H54 (cell line): ENCODE measurements at regions not wholly inside any gene's neighbourhood (a gene's known extent, or its start where the extent isn't known, plus 50 kb on each side); places are given as distances from the start of the nearest gene placed in this dataset.

Source experiments
- DNase-seq: peaks from one replicate; pipeline ENCODE4 v3.0.0; 2011; ENCODE audit warnings: low spot score, mixed read lengths; ENCODE audit not compliant: insufficient read length
- FAIRE-seq: peaks from 3 replicates; lab custom pipeline; 2011; peaks lifted over from hg19 to GRCh38; lab: Jason Lieb, UNC
- POLR2A ChIP-seq: IDR thresholded peaks from 2 replicates; pipeline ENCODE4 v1.6.1; 2011; ENCODE audit warnings: low read depth, mild to moderate bottlenecking, low read length

- no peak for TF ChIP-seq POLR2A
- DNase-seq: no peak
- no peak for FAIRE-seq
Observed at GRCh38 chr2:122851161-122851560, 1095.7 kb downstream of the TSN start.

- no peak for TF ChIP-seq POLR2A
- DNase-seq (no peak), FAIRE-seq (no peak)
Observed at GRCh38 chr2:122851972-122852531, 1096.6 kb downstream of the TSN start.

DNA sequence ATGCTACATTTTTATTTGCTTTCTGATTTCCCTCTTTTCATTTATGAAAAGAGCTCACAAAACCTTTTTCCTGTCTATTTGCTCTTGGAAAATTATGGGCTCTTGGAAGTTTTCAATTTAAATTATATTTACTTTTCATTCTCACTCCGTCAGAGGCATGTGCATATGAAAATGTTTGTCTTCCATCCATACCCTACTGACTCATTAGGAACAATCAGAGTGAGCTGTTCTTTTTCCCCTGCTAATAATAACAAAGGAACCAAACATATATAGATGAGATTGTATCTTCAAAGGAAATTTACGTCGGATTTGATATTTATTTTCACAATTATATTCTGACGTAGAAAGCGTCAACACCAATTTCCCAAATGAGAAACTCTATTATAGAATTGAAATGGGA lies 1101.2 kb downstream of the TSN start:
- DNase-seq (no peak), FAIRE-seq (no peak)
- TF ChIP-seq POLR2A: no peak

DNA sequence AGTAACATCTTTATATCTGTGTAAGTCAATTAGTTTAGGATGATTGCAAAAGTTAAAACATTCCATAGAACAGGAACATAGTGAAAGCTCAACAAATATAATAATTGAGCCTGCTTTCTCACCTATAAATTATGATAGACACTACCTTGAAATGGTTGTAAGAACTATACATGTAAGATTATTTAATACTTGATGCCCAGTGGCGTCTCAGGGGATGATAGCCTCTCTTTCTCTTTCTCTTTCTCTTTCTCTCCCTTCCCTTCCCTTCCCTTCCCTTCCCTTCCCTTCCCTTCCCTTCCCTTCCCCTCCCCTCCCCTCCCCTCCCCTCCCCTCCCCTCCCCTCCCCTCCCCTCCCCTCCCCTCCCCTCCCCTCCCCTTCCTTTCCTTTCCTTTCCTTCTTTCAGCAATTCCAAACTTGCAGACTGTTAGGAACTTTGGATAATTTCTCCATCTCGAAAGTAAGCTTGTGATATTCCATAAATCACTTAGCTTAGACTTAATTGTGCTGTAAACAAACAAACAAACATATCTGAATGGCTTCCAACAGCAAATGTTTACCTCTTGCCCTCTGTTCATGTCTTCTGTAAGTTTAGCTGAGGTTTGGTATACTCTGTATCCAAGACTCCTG lies 1102.7 kb downstream of the TSN start:
- FAIRE-seq: no peak
- TF ChIP-seq POLR2A: no peak
- DNase-seq: no peak

GRCh38 chr2:122858813-122859212 lies 1103.4 kb downstream of the TSN start:
- no peak for TF ChIP-seq POLR2A
- DNase-seq (no peak), FAIRE-seq (no peak)

- DNase-seq: no peak
- no peak for TF ChIP-seq POLR2A
- no peak for FAIRE-seq
Observed at GRCh38 chr2:122859260-122859659, 1103.8 kb downstream of the TSN start.

- TF ChIP-seq POLR2A: no peak
- no peak for FAIRE-seq
Observed at GRCh38 chr2:122863532-122863931, 1108.1 kb downstream of the TSN start.

GRCh38 chr2:122864728-122865127 lies 1109.3 kb downstream of the TSN start:
- DNase-seq (no peak), FAIRE-seq (no peak)
- TF ChIP-seq POLR2A: no peak

More at GRCh38 chr2:122863532-122863931, 1108.1 kb downstream of the TSN start:
- DNase-seq: no peak

DNA sequence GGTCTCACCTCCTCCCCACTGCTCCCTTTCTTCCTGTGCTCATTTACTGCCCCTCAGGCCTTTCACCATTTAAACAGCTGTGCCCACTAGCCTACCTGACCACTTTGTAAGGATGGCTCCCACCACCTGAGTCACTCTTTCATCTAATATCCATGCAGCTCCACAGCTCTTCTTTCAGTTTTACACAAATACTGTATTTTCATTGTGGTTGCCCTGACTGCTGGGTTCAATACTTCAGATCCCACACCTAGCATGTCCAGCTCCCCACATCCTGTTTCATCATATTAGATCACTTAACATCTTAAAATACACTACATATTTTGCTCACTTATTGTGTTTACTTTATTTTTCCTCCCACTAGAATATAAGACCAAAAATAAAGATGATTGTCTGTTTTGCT lies 1110.6 kb downstream of the TSN start:
- no peak for TF ChIP-seq POLR2A
- no peak for DNase-seq
- no peak for FAIRE-seq

DNA sequence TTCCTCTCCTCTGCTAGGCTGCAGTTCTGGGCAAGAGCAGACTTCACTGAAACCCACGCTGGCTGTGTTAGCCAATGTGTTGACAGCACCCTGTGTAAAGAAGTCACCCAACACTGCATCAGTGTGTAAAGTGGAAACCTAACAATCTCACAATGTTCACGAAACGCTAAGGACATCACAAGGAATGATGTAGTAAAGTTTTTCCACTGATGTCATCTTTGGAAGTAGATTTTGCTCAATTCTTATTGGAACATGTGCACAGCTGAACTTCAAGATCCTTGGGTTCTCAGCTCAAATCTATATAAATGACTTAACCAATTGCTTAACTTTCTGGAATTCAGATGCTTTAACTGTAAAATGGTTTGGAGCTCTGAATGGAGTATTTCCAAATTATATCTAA lies 1112.5 kb downstream of the TSN start:
- DNase-seq: no peak
- no peak for TF ChIP-seq POLR2A
- FAIRE-seq: no peak

DNA sequence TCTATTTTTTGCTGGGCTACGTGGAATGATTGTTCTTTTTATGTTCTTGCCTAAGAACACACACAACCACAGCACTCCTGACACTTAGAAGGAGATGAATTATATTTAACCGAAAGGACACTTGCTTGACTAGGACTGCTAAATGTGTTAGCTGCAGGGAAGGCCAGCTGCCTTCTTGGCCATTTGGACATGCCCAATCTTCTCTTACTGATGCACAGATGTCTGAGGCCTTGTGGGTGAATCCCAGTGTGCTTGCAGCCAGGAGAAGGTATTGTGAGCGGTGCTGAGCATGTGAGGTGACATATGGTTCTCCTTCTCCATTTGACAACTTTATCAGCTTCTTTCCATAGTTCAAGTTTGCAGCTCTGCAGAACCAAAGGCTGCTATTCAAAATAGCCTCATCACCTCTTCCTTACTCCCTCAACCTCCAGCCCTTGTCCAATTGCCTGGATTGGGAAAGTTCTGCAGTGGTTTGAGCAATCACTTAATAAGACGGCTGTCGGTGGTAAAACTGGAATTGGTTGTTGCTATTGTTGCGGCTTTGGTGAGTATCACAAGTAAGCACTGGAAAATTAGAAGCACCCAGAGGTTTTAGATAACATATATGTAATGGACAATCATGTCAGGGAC lies 1113.3 kb downstream of the TSN start:
- FAIRE-seq (no peak), DNase-seq (no peak)
- TF ChIP-seq POLR2A: no peak

DNA sequence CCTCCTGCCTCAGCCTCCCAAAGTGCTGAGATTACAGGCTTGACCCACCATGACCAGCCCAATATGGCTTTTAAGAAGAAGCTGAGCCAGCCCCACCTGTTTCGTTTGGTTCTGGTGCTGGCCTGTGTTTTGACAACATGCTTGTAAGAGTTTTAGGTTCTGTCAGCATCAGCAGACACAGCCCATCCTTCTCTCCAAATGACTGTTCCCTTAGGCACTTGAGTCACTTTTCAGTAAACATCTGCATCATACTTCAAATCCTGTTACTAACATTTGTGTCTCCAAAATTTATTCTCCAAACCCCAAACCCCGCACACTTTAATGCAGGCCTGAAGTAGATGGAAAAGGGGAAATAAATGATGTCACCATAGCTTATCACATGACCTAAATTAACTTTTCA lies 1118.5 kb downstream of the TSN start:
- DNase-seq: no peak
- no peak for FAIRE-seq
- TF ChIP-seq POLR2A: no peak

DNA sequence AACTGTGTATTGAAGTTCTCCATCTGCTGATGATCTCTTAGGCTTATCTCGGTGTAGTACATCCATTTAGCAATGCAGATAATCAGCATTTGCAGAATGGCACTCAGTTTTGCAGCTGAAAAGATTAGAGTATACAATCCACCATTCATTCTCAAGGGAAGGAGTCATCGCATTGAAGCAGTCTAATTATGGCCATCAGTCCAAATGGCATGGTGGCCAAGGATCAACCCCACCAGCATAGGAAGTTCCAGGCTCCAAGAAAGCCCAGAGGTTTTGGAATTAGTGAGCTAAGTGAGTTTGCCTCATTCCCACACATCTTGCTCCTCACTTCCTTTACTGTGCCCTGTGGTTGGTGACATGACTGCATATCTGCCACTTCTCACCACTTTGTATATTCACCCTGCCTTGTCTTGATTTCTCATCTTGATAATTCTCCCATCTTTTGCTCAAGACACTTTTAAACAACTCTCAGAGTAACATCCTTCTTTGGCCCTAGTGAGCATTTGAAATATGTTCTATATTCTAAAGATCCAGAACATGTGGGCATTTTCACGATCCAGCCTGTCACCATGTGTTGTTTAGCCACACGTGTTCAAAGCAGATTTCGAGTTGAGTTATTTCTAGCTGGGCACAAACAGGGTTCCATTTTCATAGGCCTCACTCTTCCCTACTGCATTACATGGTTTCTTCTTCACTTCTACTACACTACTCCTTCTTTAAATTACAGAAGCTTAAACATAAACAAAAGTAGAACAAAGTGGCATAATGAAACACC lies 1119.8 kb downstream of the TSN start:
- TF ChIP-seq POLR2A: no peak
- DNase-seq (no peak), FAIRE-seq (no peak)

- no peak for TF ChIP-seq POLR2A
- DNase-seq (no peak), FAIRE-seq (no peak)
Observed at GRCh38 chr2:122883849-122884248, 1128.4 kb downstream of the TSN start.
